Mesenchymal stem cell (in vitro differentiated cells and primary cell): ENCODE measurements at regions not wholly inside any gene's neighbourhood (a gene's known extent, or its start where the extent isn't known, plus 50 kb on each side); places are given as distances from the start of the nearest gene placed in this dataset.

ENCODE experiments used
- DNase-seq: peaks from one replicate; pipeline ENCODE4 v3.0.0-alpha.2; 2013
- H2AFZ ChIP-seq: one replicate; pipeline ENCODE4 v1.6.1; 2013; ENCODE audit warnings: low read depth, mild to moderate bottlenecking, control low read depth, inconsistent platforms, low read length, moderate library complexity
- H2AK5ac ChIP-seq: 2 replicates; pipeline ENCODE4 v1.6.1; 2013; ENCODE audit warnings: low read length, moderate library complexity, mild to moderate bottlenecking, inconsistent platforms; ENCODE audit not compliant: severe bottlenecking
- H2BK120ac ChIP-seq: one replicate; pipeline ENCODE4 v1.6.1; 2013; ENCODE audit warnings: low read depth, mild to moderate bottlenecking, inconsistent platforms, low read length, moderate library complexity
- H2BK12ac ChIP-seq, 2 experiments: one replicate each; pipeline ENCODE4 v1.6.1; 2013; ENCODE audit warnings: inconsistent platforms in 2 of 2, low read length in 2 of 2, mild to moderate bottlenecking in 2 of 2, moderate library complexity in 2 of 2, control low read depth in 1 of 2
- H2BK15ac ChIP-seq: one replicate; pipeline ENCODE4 v1.6.1; 2013; ENCODE audit warnings: mild to moderate bottlenecking, low read depth, inconsistent platforms; ENCODE audit not compliant: poor library complexity, severe bottlenecking
- H2BK5ac ChIP-seq: 2 replicates; pipeline ENCODE4 v1.6.1; 2013; ENCODE audit warnings: low read depth, mild to moderate bottlenecking, low read length, control low read depth, inconsistent platforms; ENCODE audit not compliant: poor library complexity, severe bottlenecking
- H3K14ac ChIP-seq, 2 experiments: one replicate each; pipeline ENCODE4 v1.6.1; 2013; ENCODE audit warnings: inconsistent platforms in 2 of 2, low read length in 2 of 2, control low read depth in 1 of 2, mild to moderate bottlenecking in 1 of 2, moderate library complexity in 1 of 2
- H3K18ac ChIP-seq, 2 experiments: one replicate each; pipeline ENCODE4 v1.6.1; 2013; ENCODE audit warnings: inconsistent platforms in 2 of 2, low read length in 2 of 2, control low read depth in 1 of 2, low read depth in 1 of 2, mild to moderate bottlenecking in 1 of 2
- H3K23ac ChIP-seq, 2 experiments: one replicate each; pipeline ENCODE4 v1.6.1; 2013; ENCODE audit warnings: inconsistent platforms in 2 of 2, low read length in 2 of 2, mild to moderate bottlenecking in 2 of 2, moderate library complexity in 2 of 2, control low read depth in 1 of 2
- H3K27ac ChIP-seq: 2 replicates; pipeline ENCODE4 v1.5.1; 2013; ENCODE audit warnings: mild to moderate bottlenecking, moderate library complexity, low read length, control low read depth, inconsistent platforms; ENCODE audit not compliant: poor library complexity, severe bottlenecking
- H3K27me3 ChIP-seq, 2 experiments: 2 replicates each; pipeline versions ENCODE4 v1.6.1 to v1.7.0; 2013; ENCODE audit warnings: low read length in 2 of 2, mild to moderate bottlenecking in 2 of 2, moderate library complexity in 2 of 2, control low read depth in 1 of 2, inconsistent platforms in 1 of 2; ENCODE audit not compliant: control insufficient read depth in 1 of 2, insufficient read depth in 1 of 2
- H3K36me3 ChIP-seq, 2 experiments: 2 replicates each; pipeline versions ENCODE4 v1.6.1 to v1.7.0; 2013; ENCODE audit warnings: low read length in 2 of 2, control low read depth in 1 of 2, inconsistent platforms in 1 of 2, low read depth in 1 of 2, mild to moderate bottlenecking in 1 of 2; ENCODE audit not compliant: insufficient read depth in 2 of 2, control insufficient read depth in 1 of 2
- H3K4ac ChIP-seq, 2 experiments: one replicate each; pipeline ENCODE4 v1.6.1; 2013; ENCODE audit warnings: inconsistent platforms in 2 of 2, low read length in 2 of 2, mild to moderate bottlenecking in 2 of 2, moderate library complexity in 2 of 2, control low read depth in 1 of 2, low read depth in 1 of 2
- H3K4me1 ChIP-seq: 2 replicates; pipeline ENCODE4 v1.6.1; 2013; ENCODE audit warnings: low read depth, low read length, control low read depth; ENCODE audit not compliant: control insufficient read depth, insufficient read depth
- H3K4me2 ChIP-seq: 2 replicates; pipeline ENCODE4 v1.6.1; 2013; ENCODE audit warnings: low read length, mild to moderate bottlenecking, inconsistent platforms; ENCODE audit not compliant: poor library complexity, severe bottlenecking
- H3K4me3 ChIP-seq, 2 experiments: 2 replicates each; pipeline versions ENCODE4 v1.5.1 to v1.7.0; 2013; ENCODE audit warnings: low read length in 2 of 2, mild to moderate bottlenecking in 2 of 2, control low read depth in 1 of 2, low read depth in 1 of 2; ENCODE audit not compliant: insufficient read depth in 1 of 2
- H3K79me1 ChIP-seq: replicated peaks from 2 replicates; pipeline ENCODE4 v1.6.1; 2013; ENCODE audit warnings: mild to moderate bottlenecking, control low read depth, low read length, inconsistent platforms; ENCODE audit not compliant: poor library complexity, severe bottlenecking
- H3K9ac ChIP-seq: 2 replicates; pipeline ENCODE4 v1.7.0; 2013; ENCODE audit warnings: mild to moderate bottlenecking, low read length, moderate library complexity
- H3K9me3 ChIP-seq: 2 replicates; pipeline ENCODE4 v1.7.0; 2013; ENCODE audit warnings: mild to moderate bottlenecking, low read length; ENCODE audit not compliant: control insufficient read depth
- H4K8ac ChIP-seq: one replicate; pipeline ENCODE4 v1.6.1; 2013; ENCODE audit warnings: inconsistent platforms, mild to moderate bottlenecking, low read length, moderate library complexity
- H4K91ac ChIP-seq: one replicate; pipeline ENCODE4 v1.6.1; 2013; ENCODE audit warnings: mild to moderate bottlenecking, low read length, inconsistent platforms
- WGBS: methylation state at CpG from one replicate; pipeline ENCODE4 v1.1.7; 2013; ENCODE audit warnings: mixed read lengths; 5-methylcytosine and 5-hydroxymethylcytosine counted together

DNA sequence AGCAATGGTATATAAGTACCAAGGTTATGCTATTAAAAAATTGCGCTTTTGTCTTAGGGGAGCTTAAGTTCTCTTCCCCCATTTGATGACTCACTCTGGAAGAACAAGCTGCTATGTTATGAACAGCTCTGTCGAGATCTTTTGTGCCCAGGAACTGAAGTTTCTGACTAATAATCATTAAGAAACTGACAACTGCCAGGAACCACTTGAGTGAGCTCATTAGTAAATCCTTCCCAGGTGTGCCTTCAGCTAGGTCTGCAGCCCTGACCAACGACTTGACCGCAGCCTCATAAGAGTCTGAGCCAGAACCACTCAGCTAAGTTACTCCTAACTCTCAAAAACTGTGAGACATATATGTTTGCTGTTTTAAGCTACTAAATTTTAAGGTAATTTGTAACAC, 147.8 kb downstream of the SLITRK6 start:
- H2BK15ac ChIP-seq: no peak overlapping the region
- no peak overlapping the region for H3K4ac ChIP-seq
- no peak overlapping the region for H4K8ac ChIP-seq
- H3K79me1 ChIP-seq: no peaks in the 10 kb centered on the region
- no peaks in the 10 kb centered on the region for H3K36me3 ChIP-seq
- no peak overlapping the region for H4K91ac ChIP-seq
- H3K4me3 ChIP-seq: no peak overlapping the region
- peak; percentile 34 for DNase-seq
- no peaks in the 10 kb centered on the region for H3K9me3 ChIP-seq
- no peak overlapping the region for H2BK5ac ChIP-seq
- no peak overlapping the region for H3K27ac ChIP-seq
- no peak overlapping the region for H3K14ac ChIP-seq
- H3K9ac ChIP-seq: no peak overlapping the region
- H3K4me2 ChIP-seq: no peak overlapping the region
- 53% methylated on average over 4 of the region's 4 CpGs for WGBS
- H2AFZ ChIP-seq: no peak overlapping the region
- no peak overlapping the region for H2AK5ac ChIP-seq
- no peak overlapping the region for H3K23ac ChIP-seq
- H2BK120ac ChIP-seq: no peak overlapping the region
- no peaks in the 10 kb centered on the region for H3K4me1 ChIP-seq
- H2BK12ac ChIP-seq: no peak overlapping the region
- no peak overlapping the region for H3K18ac ChIP-seq
- H3K27me3 ChIP-seq: no peaks in the 10 kb centered on the region

DNA sequence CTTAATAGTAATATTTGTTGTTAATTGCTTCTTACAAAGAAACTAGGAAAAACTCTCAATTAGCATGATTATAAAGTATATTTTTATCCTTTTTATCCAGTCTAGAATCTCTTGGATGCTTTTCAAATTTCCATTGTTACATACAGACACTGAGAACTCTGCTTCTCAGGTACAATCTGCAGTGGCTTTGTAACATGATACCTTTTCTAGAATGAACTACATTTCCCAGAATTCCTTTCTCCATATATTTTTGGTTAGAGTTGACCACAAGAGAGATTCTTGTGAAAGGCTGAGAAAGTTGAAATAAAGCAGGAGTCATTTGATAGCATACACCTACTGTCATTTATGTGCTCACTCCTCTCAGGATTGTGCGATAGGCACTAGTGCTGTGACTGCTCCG, 148.6 kb downstream of the SLITRK6 start:
- peak overlapping the region in 1 of 2 experiments; percentile 13 for H3K4ac ChIP-seq
- DNase-seq: no peak
- H2AK5ac ChIP-seq: no peak overlapping the region
- no peak overlapping the region for H3K9ac ChIP-seq
- H2BK12ac ChIP-seq: peak overlapping the region in 1 of 2 experiments; percentile 46
- no peak overlapping the region for H2BK120ac ChIP-seq
- no peak overlapping the region for H3K14ac ChIP-seq
- no peak overlapping the region for H3K4me3 ChIP-seq
- no peak overlapping the region for H2AFZ ChIP-seq
- no peaks in the 10 kb centered on the region for H3K27me3 ChIP-seq
- H3K4me2 ChIP-seq: no peak overlapping the region
- H2BK15ac ChIP-seq: no peak overlapping the region
- no peak overlapping the region for H3K18ac ChIP-seq
- H4K91ac ChIP-seq: no peak overlapping the region
- no peaks in the 10 kb centered on the region for H3K36me3 ChIP-seq
- 99% methylated on average over 2 of the region's 2 CpGs for WGBS
- peak overlapping the region; percentile 36 for H4K8ac ChIP-seq
- no peak overlapping the region for H3K23ac ChIP-seq
- H3K9me3 ChIP-seq: no peaks in the 10 kb centered on the region
- H2BK5ac ChIP-seq: no peak overlapping the region
- H3K79me1 ChIP-seq: no peaks in the 10 kb centered on the region
- H3K4me1 ChIP-seq: no peaks in the 10 kb centered on the region
- no peak overlapping the region for H3K27ac ChIP-seq

GRCh38 chr13:85640727-85641126, 158.5 kb downstream of the SLITRK6 start:
- Histone ChIP-seq H3K79me1 (no peaks in the 10 kb centered on the region), H2BK12ac (no peak overlapping the region), H3K4ac (no peak overlapping the region), H4K91ac (no peak overlapping the region), H2AK5ac (no peak overlapping the region), H3K23ac (no peak overlapping the region), H2BK120ac (no peak overlapping the region), H2BK5ac (no peak overlapping the region), H3K9me3 (peaks cover 14% of the 10 kb centered on the region), H3K14ac (no peak overlapping the region), H3K27ac (no peak overlapping the region), H3K18ac (no peak overlapping the region), H2BK15ac (no peak overlapping the region), H3K27me3 (no peaks in the 10 kb centered on the region), H3K9ac (no peak overlapping the region), H3K4me2 (no peak overlapping the region), H3K4me3 (no peak overlapping the region), H3K36me3 (no peaks in the 10 kb centered on the region), H4K8ac (no peak overlapping the region), H3K4me1 (no peaks in the 10 kb centered on the region), H2AFZ (no peak overlapping the region)
- 75% methylated on average over 1 of the region's 3 CpGs for WGBS
- DNase-seq: no peak

DNA sequence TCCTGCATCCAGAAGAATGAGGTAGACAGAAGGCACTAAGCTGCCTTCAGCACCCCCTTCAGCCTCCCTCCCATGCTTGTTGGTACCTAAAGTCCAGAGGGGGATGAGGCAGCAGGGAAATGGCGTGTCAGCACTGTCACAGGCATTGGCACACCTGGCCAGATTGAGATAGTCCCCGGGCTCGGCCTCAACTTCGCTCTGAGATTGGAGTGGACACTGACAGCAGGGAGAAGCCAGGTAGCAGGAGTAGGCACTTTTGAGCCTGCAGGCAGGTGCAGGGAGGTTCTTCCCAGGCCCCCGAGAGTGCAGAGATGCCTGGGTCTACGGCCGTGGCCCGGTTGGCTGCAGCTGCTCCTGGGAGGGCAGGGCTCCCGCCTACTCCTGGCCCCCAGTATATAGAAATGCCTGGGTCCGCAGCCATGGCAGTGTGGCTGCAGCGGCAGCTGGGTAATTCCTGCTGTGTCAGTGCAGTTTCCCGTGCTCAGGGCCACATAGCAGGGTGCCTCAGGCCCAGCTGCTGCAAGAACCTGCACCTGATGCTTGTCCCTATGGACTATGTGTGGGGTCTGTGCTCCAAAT, 160.3 kb downstream of the SLITRK6 start:
- Histone ChIP-seq H3K4me3 (no peak overlapping the region), H3K27me3 (no peaks in the 10 kb centered on the region), H3K36me3 (no peaks in the 10 kb centered on the region), H2BK5ac (no peak overlapping the region), H3K14ac (no peak overlapping the region), H3K4me1 (no peaks in the 10 kb centered on the region), H4K91ac (peak overlapping the region; percentile 87), H3K27ac (no peak overlapping the region), H4K8ac (peak overlapping the region; percentile 42), H3K4me2 (no peak overlapping the region), H3K9ac (no peak overlapping the region), H3K23ac (no peak overlapping the region), H3K4ac (peak overlapping the region in 1 of 2 experiments; percentile 25), H3K9me3 (peaks cover 14% of the 10 kb centered on the region), H2AFZ (no peak overlapping the region), H3K79me1 (no peaks in the 10 kb centered on the region), H2BK120ac (no peak overlapping the region), H3K18ac (no peak overlapping the region), H2BK15ac (no peak overlapping the region), H2BK12ac (no peak overlapping the region), H2AK5ac (no peak overlapping the region)
- 89% methylated on average over 12 of the region's 12 CpGs for WGBS
- DNase-seq: no peak
